SU-DHL-6 (cell line): ENCODE measurements at regions not wholly inside any gene's neighbourhood (a gene's known extent, or its start where the extent isn't known, plus 50 kb on each side); places are given as distances from the start of the nearest gene placed in this dataset.

ENCODE experiments used
- CTCF ChIP-seq: fragments of 200-600 bp; sonication (generic); IDR thresholded peaks from one replicate; pipeline ENCODE4 v1.5.1; 2017; ENCODE audit warnings: antibody characterized with exemption, mild to moderate bottlenecking, low read length, moderate library complexity; ENCODE audit not compliant: insufficient read depth, poor library complexity, severe bottlenecking
- EZH2phosphoT487 ChIP-seq: fragments of 200-600 bp; sonication (generic), shearing (Covaris generic); conservative IDR thresholded peaks from 2 replicates; pipeline ENCODE4 v1.6.1; 2018; ENCODE audit warnings: mild to moderate bottlenecking, antibody characterized with exemption, low read length, moderate library complexity, mixed read lengths

GRCh38 chr1:234862944-234863515, 253.1 kb upstream of the IRF2BP2 start:
- TF ChIP-seq CTCF (no peak), EZH2phosphoT487 (no peak)
